ENCODE measurements at regions not wholly inside any gene's neighbourhood (a gene's known extent, or its start where the extent isn't known, plus 50 kb on each side); places are given as distances from the start of the nearest gene placed in this dataset.

GRCh38 chr3:82773207-82773606 lies 1011.8 kb upstream of the GBE1 start:
- TF ChIP-seq SP1 (IDR thresholded peaks at IDR 0.05) (no peak), BHLHE40 (IDR thresholded peaks at IDR 0.05; ENCODE audit: borderline replicate concordance) (no peak), FOXM1 (IDR thresholded peaks at IDR 0.05; ENCODE audit: borderline replicate concordance) (no peak), PKNOX1 (IDR thresholded peaks at IDR 0.05) (no peak), HDGF (IDR thresholded peaks at IDR 0.05; ENCODE audit: borderline replicate concordance) (no peak), FOXA1 (IDR thresholded peaks at IDR 0.05) (no peak), ZNF384 (IDR thresholded peaks at IDR 0.05) (no peak)

All from HEK293T (cell line).